Right lung (tissue), 2 donors: ENCODE measurements at regions not wholly inside any gene's neighbourhood (a gene's known extent, or its start where the extent isn't known, plus 50 kb on each side); places are given as distances from the start of the nearest gene placed in this dataset.
"Not testable (repeated sequence)": the region's sequence is repeated elsewhere in the genome, so short reads cannot be mapped to it uniquely, and the experiment has no call there.

Experiments used
- DNase-seq, 2 donors: peaks; one replicate each; pipeline ENCODE4 v3.0.0-alpha.2; 2013

GRCh38 chr15:63434576-63435186, 53.0 kb upstream of the CA12 start:
- peak in 1 of 2 donors; percentile 38 for DNase-seq

DNA sequence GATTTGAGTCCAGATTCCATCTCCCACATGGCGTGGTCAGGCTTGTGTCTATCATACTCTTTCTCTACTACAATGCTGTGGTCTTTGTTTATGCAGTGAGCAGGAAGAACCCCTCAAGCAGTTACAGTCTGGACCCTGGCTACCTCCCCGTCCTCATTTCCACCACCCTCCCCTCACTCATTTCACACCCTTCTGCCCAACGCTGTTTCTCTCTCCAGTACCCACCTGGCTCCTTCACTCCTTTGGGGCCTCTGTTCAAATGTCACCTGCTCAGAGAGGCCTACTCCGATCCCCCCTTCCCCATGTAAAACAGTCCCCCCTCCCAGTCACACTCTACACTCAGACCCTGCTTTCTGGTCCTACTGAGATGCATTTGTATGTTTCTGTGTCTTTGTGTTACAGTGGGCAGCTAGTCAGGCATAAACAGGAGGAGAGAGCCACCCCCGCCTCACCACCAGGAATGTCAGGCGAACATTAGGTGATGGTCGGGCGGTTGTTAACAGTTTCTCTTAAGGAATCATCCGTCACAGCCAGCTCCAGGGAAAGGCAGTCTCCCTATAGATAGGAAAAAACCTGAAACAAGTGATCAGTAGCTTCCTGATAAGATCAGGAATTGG, 53.7 kb upstream of the CA12 start:
- DNase-seq = no peak

DNA sequence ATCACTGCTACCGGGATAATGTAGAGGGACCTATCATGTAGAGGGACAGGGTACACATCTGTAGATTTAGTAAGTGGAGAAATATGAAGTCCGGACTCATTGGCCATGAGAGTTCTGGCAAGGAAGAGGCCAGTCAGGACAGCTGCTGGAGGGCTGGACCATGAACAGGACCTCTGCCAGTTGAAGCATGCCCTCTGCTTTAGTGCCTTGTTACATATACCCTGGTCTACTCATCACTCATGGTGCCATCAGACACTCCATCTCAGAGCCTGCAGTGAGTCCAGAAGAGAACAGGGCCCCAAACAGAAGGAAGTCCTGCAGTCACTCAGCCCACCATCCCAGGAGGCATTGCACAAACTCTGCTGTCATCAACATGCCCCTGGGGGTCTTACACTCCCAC, 54.7 kb upstream of the CA12 start:
- DNase-seq = no peak

- DNase-seq = peak; percentile 80 to 85
Observed at GRCh38 chr15:63436872-63437375, 55.3 kb upstream of the CA12 start.

- DNase-seq = no peak
Observed at GRCh38 chr15:63439536-63440264, 58.1 kb upstream of the CA12 start.

GRCh38 chr15:63440265-63440648, 58.6 kb upstream of the CA12 start:
- no peak for DNase-seq

GRCh38 chr15:63440756-63441155, 59.1 kb upstream of the CA12 start:
- DNase-seq = no peak

- DNase-seq = no peak
Observed at GRCh38 chr15:63441266-63441665, 59.6 kb upstream of the CA12 start.

DNA sequence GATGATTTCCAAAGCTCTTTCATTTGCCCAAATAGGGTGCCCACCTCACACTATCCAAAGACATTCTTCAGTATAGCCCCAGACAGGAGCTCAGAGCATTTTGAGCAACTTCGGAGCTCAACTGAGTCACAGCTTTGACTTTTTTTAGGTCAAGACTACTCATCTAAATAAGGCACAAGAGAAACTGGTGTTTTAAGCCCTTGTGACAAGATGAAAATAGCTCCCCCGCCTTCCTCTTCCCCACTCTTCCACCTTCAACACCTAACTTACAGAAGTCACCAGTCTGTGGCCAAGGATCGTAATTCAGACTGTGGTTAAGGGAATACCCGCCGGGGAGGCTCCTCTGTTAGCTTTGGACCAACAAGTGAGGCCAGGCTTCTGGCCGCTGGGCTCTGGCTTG, 60.4 kb upstream of the CA12 start:
- DNase-seq = no peak

DNA sequence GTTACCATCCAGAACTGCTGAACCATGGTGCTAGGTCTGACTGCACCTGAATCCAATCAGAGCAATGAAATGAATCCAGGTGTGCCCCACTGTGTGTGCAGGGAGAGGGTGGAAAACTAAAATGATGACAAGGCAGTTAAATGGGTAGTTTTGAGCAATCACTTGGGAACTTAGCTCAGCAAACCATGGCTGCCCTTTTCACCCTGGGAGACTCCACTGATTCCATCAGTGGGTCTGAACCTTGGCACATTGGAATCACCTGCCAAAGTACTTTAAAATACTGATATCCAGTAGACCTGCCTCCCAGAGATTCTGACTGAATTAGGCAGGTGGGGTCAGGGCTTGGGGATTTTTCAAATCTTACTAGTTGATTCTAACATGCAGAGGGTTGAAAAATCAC, 59.8 kb upstream of the USP3 start:
- no peak for DNase-seq

DNA sequence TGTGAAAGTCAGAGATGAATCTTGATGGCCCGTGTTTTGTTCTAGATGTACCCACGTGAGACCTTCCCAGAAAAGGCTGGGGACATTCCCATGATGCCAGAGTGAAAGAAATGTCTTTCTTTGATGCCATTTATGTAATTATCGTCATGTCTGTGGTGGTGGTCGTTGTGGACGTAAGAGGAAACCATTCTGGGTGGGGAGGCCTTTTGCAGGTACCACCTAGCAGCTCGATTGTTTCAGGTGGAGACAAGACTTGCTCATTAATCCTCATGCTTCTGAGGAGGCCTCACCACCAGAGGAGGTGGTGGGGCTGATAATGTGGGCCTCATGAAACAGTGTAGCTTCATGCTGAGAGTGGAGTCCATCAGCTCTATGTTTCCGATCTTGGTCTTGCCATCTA, 58.1 kb upstream of the USP3 start:
- no peak for DNase-seq

DNA sequence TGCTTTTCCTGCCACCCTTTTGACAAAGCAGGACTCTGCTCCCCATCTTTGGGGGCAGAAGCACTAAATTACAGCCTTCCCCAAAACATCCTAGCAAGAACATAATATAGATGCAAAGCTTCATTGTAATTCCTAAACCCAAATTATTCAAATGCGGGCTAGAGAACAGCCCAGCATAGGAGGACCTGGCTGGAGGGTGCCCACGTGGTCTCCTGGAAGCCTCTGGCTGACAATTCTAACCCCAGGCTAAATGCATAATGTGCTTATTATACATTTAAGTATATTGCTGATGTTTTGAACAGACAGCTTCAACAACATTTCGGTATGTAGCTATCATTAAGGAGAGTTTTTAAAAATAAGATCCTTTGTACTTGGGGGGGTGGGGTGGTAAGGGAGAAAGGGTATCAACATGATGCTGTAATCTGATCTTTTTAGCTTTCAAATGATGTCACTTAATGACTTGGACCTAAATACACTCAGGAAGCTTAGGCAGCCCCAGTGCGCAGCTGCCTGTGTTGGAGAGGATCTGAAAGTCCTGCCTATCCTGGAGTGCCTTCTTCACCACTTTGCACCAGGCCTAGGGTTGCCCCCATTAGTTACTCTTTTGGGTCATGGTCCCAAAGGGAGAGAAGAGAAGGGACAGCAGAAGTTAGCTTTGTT, 57.2 kb upstream of the USP3 start:
- no peak for DNase-seq

DNA sequence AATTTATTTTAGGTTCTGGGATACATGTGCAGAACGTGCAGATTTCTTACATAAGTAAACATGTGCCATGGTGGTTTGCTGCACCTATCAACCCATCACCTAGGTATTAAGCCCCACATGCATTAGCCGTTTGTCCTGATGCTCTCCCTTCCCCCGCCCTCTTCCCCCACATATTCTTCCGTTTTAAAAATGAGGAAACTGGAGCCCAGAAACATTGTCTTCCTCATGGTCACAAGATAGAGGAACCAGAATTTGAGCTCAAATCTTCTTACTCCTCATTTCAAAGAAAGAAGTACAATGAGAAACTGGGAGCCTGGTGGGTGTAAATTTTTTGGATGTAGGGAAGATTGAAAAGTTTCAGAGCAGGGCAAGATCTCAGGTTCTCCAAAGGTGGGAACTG, 56.1 kb upstream of the USP3 start:
- DNase-seq = no peak

DNA sequence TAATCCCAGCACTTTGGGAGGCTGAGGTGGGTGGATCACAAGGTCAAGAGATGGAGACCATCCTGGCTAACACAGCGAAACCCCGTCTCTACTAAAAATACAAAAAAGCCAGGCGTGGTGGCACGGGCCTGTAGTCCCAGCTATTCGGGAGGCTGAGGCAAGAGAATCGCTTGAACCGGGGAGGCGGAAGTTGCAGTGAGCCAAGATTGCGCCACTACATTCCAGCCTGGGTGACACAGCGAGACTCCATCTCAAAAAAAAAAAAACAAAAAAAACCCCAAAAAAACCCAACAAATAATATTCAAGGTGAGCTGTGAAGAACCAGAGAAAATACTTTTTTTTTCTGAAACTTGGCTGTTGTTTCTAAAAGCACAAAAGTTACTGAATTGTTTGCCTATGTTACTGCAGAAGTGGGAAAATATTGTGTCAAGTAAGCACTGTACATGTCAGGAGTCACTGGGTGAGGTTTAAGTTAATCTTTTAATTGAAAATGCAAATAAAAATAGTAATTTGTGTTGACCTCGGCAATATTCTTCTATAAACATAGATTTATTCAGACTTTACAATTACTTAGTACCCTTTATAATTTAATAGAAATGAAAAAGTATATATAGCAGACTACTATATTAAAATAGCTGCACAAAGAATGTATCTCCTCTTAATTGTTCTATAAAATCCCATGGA, 55.4 kb upstream of the USP3 start:
- DNase-seq = not testable (repeated sequence)

DNA sequence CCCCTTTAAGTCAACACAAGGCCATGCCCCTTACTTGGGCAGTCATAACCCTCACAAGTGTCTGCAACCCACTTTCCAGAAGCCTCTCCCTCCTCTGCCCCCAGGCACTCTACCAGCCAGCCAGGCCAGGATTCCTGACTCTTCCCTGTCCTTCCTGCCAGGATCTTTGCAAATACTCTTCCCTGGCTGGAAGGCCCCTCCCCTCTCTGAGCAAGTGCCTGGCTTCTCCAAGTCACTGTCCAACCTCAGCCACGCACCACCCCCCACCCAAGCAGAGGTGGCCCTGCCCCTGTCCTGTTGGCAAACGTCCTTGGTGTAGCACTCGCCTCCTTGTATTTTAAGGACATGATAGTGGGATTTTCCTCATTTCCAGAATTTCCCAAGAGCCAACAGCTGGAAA, 54.7 kb upstream of the USP3 start:
- no peak for DNase-seq

DNA sequence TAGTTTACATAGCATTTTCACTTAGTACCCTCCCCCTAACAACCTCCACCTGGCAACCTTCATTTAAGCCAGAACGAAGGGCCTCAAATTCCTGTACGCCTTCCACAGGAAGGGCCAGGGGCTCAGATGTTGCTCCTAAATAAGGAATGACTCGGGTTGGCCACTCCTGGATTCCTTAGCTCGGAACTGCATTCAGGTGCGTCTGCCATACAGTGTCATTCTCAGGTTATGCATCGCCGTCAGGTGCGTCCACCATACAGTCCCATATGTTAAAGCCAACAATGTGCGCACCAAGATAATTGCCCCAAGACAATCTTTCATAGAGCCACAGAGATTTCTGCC, 53.5 kb upstream of the USP3 start:
- no peak for DNase-seq

DNA sequence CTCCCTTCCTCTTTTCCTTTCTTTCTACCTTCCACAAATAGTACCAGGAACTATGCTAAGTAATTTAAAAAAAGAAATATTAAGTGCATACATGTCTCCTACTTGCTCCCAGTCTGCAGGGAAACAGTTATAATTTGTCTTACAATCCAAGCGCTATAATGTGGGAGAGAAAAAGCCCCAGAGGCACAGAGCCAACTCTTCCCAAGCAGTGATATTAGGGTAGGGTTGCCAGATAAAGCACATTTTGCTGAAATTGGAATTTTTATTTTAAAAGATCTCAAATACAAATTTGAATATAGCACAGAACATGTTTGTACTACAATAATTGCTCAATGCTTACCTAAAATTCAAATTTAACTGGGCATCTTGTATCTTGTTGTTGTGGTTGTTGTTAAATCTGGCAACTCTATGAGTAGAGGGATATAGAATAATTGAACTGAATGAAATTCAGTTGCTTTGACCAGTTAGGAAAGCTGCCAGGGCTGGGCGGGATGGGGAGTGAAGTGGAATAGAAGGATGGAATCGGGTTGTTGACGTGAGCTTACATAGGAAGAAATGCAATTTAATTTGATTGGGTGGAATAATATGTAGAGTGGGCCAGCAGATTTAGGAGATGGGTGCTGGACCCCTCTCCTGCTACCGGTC, 52.6 kb upstream of the USP3 start:
- no peak for DNase-seq

DNA sequence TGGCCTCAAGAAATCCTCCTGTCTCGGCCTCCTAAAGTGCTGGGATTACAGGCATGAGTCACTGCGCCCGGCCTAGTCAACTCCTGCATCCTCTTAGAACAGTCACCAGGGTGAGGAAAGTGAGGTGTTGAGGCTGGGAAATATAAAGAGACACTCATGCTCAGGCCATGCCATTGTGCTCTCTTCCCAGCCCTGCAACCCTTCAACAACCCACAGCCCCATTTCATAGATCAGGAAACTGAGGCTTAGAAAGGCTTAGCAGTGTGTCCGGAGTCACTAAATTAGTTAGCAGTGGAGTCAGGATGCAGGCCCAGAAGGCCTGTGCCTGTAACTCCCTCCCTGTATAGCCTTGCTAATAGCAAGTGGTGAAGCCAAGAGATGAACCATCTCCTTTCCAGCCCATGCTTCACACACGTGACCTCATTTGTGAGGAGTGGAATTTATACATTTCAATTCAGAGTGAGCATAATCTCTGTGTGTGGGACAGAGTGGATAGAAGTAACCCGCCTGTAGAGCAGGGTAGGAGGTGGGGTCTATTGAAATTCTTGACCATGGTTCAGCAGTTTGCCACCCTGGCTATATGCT, 51.7 kb upstream of the USP3 start:
- DNase-seq = no peak

- no peak for DNase-seq
Observed at GRCh38 chr15:63453186-63453905, 51.0 kb upstream of the USP3 start.

DNA sequence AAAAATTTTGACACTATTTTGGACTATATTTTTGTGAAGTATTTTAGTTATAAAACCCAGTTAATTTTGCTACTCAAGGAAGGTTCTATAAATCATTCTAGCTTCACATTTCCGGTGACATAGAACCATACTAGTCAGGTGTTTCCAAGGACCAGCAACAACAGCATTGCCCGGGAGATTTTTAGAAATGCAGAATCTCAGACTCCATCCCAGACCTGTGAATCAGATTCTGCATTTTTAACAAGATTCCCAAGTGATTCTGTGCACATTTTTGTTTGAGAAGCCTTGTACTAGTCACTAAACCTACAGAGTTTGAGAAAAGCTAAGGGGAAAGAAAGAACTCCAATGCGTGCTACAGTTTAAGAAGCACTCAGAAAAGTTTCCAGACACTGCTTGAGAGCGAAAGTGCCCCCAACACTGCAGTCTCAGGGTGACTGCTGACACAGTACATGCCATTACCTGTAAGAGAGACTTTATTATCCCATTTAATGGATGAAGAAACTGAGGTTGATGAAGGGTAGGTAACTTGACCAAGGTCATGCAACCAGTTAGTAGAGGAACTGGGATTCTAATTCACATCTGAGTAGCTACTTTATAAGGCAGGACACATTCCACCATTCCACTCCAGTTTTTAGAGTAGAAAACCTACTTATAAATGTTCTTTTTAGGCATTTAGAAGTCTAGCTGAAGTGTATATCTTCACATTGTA, 49.7 kb upstream of the USP3 start:
- DNase-seq = no peak
